Neural cell (in vitro differentiated cells): ENCODE measurements at regions not wholly inside any gene's neighbourhood (a gene's known extent, or its start where the extent isn't known, plus 50 kb on each side); places are given as distances from the start of the nearest gene placed in this dataset.

Source experiments
- H2AFZ ChIP-seq: fragments of 200-600, 300-800 bp; sonication (generic), shearing (Covaris generic); 2 replicates; pipeline ENCODE4 v1.6.0; 2014; ENCODE audit warnings: low read depth, mild to moderate bottlenecking, antibody characterized with exemption, low read length, moderate library complexity
- H3F3A ChIP-seq: fragments of 200-600 bp; shearing (Covaris generic); 2 replicates; pipeline ENCODE4 v1.6.1; 2016; ENCODE audit warnings: mild to moderate bottlenecking, moderate library complexity, mixed read lengths, antibody characterized with exemption, low read length; ENCODE audit not compliant: insufficient read depth, poor library complexity, severe bottlenecking
- H3K27ac ChIP-seq: fragments of 200-600, 300-800 bp; sonication (generic), shearing (Covaris generic); 2 replicates; pipeline ENCODE4 v1.5.1; 2014; ENCODE audit warnings: mild to moderate bottlenecking, low read length, moderate library complexity
- H3K27me3 ChIP-seq: fragments of 300-800, 200-600 bp; sonication (generic), shearing (Covaris generic); 2 replicates; pipeline ENCODE4 v1.6.0; 2014; ENCODE audit warnings: mild to moderate bottlenecking, low read depth, low read length, moderate library complexity; ENCODE audit not compliant: insufficient read depth
- H3K36me3 ChIP-seq: fragments of 300-800, 200-600 bp; sonication (generic), shearing (Covaris generic); 2 replicates; pipeline ENCODE4 v1.5.1; 2014; ENCODE audit warnings: mild to moderate bottlenecking, antibody characterized with exemption, low read length, moderate library complexity; ENCODE audit not compliant: insufficient read depth
- H3K4me2 ChIP-seq: fragments of 300-800, 200-600 bp; sonication (generic), shearing (Covaris generic); 2 replicates; pipeline ENCODE4 v1.6.0; 2014; ENCODE audit warnings: mild to moderate bottlenecking, low read length
- H3K4me3 ChIP-seq: fragments of 300-800, 200-600 bp; sonication (generic), shearing (Covaris generic); 2 replicates; pipeline ENCODE4 v1.5.1; 2014; ENCODE audit warnings: mild to moderate bottlenecking, low read length, moderate library complexity
- H3K79me2 ChIP-seq: fragments of 200-600 bp; shearing (Covaris generic); replicated peaks from 2 replicates; pipeline ENCODE4 v1.6.0; 2014; ENCODE audit warnings: mild to moderate bottlenecking, low read length, moderate library complexity; ENCODE audit not compliant: insufficient read depth
- H3K9ac ChIP-seq: fragments of 300-800, 200-600 bp; sonication (generic), shearing (Covaris generic); 2 replicates; pipeline ENCODE4 v1.6.1; 2016; ENCODE audit warnings: mild to moderate bottlenecking, low read length, mixed read lengths
- H3K9me2 ChIP-seq: fragments of 200-600 bp; shearing (Covaris generic); 2 replicates; pipeline ENCODE4 v1.6.1; 2016; ENCODE audit warnings: mild to moderate bottlenecking, low read length, mixed read lengths; ENCODE audit not compliant: insufficient read depth
- H3K9me3 ChIP-seq: fragments of 200-600, 300-800 bp; sonication (generic), shearing (Covaris generic); 2 replicates; pipeline ENCODE4 v1.6.1; 2016; ENCODE audit warnings: mild to moderate bottlenecking, mixed run types, low read length, moderate library complexity, mixed read lengths
- H4K20me1 ChIP-seq: fragments of 200-600 bp; shearing (Covaris generic); 2 replicates; pipeline ENCODE4 v1.6.1; 2016; ENCODE audit warnings: mild to moderate bottlenecking, mixed run types; ENCODE audit not compliant: insufficient read depth
- CTCF ChIP-seq: fragments of 450-650 bp; IDR thresholded peaks from 2 replicates; pipeline ENCODE4 v1.5.1; 2014; ENCODE audit warnings: antibody characterized with exemption, mild to moderate bottlenecking, moderate library complexity; ENCODE audit not compliant: poor library complexity, severe bottlenecking
- EP300 ChIP-seq: fragments of 450-650 bp; conservative IDR thresholded peaks from 2 replicates; pipeline ENCODE4 v1.6.1; 2014; ENCODE audit warnings: antibody characterized with exemption, mild to moderate bottlenecking, moderate library complexity; ENCODE audit not compliant: poor library complexity, severe bottlenecking
- EZH2 ChIP-seq: fragments of 200-600, 300-800 bp; shearing (Covaris generic), sonication (generic); IDR thresholded peaks from 2 replicates; pipeline ENCODE4 v1.6.1; 2014; ENCODE audit warnings: antibody characterized with exemption, low read length, borderline replicate concordance, mild to moderate bottlenecking; ENCODE audit not compliant: insufficient read depth, poor library complexity, severe bottlenecking
- MXI1 ChIP-seq: fragments of 450-650 bp; conservative IDR thresholded peaks from 2 replicates; pipeline ENCODE4 v1.6.1; 2014; ENCODE audit warnings: antibody characterized with exemption, mild to moderate bottlenecking; ENCODE audit not compliant: poor library complexity, severe bottlenecking
- POLR2AphosphoS5 ChIP-seq: IDR thresholded peaks from 2 replicates; pipeline ENCODE4 v1.6.1; 2012
- RAD21 ChIP-seq: fragments of 450-650 bp; conservative IDR thresholded peaks from 2 replicates; pipeline ENCODE4 v1.6.1; 2014; ENCODE audit warnings: antibody characterized with exemption, mild to moderate bottlenecking, moderate library complexity
- REST ChIP-seq: IDR thresholded peaks from 2 replicates; pipeline ENCODE4 v1.6.1; 2012; ENCODE audit warnings: borderline replicate concordance
- SMC3 ChIP-seq: fragments of 450-650 bp; conservative IDR thresholded peaks from 2 replicates; pipeline ENCODE4 v1.6.1; 2014; ENCODE audit warnings: antibody characterized with exemption, mild to moderate bottlenecking, moderate library complexity; ENCODE audit not compliant: poor library complexity
- TAF1 ChIP-seq: IDR thresholded peaks from 2 replicates; pipeline ENCODE4 v1.6.1; 2012; ENCODE audit warnings: low read depth

GRCh38 chr5:16245956-16246355 is 66.4 kb upstream of the MARCHF11 start:
- H3K79me2 ChIP-seq = no peaks in the 10 kb centered on the region
- no peak overlapping the region for H2AFZ ChIP-seq
- no peak overlapping the region for H3K4me2 ChIP-seq
- H3K9me3 ChIP-seq = no peaks in the 10 kb centered on the region
- no peaks in the 10 kb centered on the region for H4K20me1 ChIP-seq
- no peaks in the 10 kb centered on the region for H3F3A ChIP-seq
- no peak overlapping the region for H3K9ac ChIP-seq
- TF ChIP-seq RAD21 = no peak
- no peak for TF ChIP-seq REST
- TF ChIP-seq TAF1 = no peak
- TF ChIP-seq MXI1 = no peak
- no peak for TF ChIP-seq EP300
- no peak for TF ChIP-seq EZH2
- TF ChIP-seq SMC3 = no peak
- no peak for TF ChIP-seq CTCF
- TF ChIP-seq POLR2AphosphoS5 = no peak
- H3K9me2 ChIP-seq = no peaks in the 10 kb centered on the region
- no peaks in the 10 kb centered on the region for H3K36me3 ChIP-seq
- H3K4me3 ChIP-seq = no peak overlapping the region
- H3K27ac ChIP-seq = no peak overlapping the region
- no peaks in the 10 kb centered on the region for H3K27me3 ChIP-seq

- Histone ChIP-seq H3K4me3 (no peak overlapping the region), H3K9me3 (no peaks in the 10 kb centered on the region), H3K9ac (no peak overlapping the region), H2AFZ (no peak overlapping the region), H3K4me2 (no peak overlapping the region), H3K27me3 (no peaks in the 10 kb centered on the region), H3K9me2 (no peaks in the 10 kb centered on the region), H3F3A (no peaks in the 10 kb centered on the region), H3K79me2 (no peaks in the 10 kb centered on the region), H4K20me1 (no peaks in the 10 kb centered on the region), H3K36me3 (no peaks in the 10 kb centered on the region), H3K27ac (no peak overlapping the region)
- no peak for TF ChIP-seq RAD21
- TF ChIP-seq CTCF = no peak
- TF ChIP-seq SMC3 = no peak
- no peak for TF ChIP-seq POLR2AphosphoS5
- TF ChIP-seq EP300 = no peak
- no peak for TF ChIP-seq TAF1
- no peak for TF ChIP-seq EZH2
- TF ChIP-seq MXI1 = no peak
- TF ChIP-seq REST = no peak
Measured at GRCh38 chr5:16245249-16245648, 65.7 kb upstream of the MARCHF11 start.
